PC-3 (cell line): ENCODE measurements at regions not wholly inside any gene's neighbourhood (a gene's known extent, or its start where the extent isn't known, plus 50 kb on each side); places are given as distances from the start of the nearest gene placed in this dataset.

Experiments used
- ATAC-seq: fragments of 200-7000 bp; cut with Tn5 transposase; 2 replicates; pipeline ENCODE4 v1.9.1; 2020; ENCODE audit warnings: mild to moderate bottlenecking, moderate library complexity
- BruUV-seq: library from RNA; stranded (reverse); fragments of 400-500 nt; replicated peaks from 2 replicates; lab custom pipeline; 2021; lab: Mats Ljungman, UMichigan
- CTCF ChIA-PET: fragments of 300-600 bp; sonication (Branson Sonifier 250); formaldehyde crosslinking; loops from one replicate; lab custom pipeline; 2022; ENCODE audit warnings: antibody characterized with exemption; lab: Charles Lee
- POLR2A ChIA-PET: fragments of 300-600 bp; sonication (Branson Sonifier 250); formaldehyde crosslinking; loops from one replicate; lab custom pipeline; 2022; ENCODE audit warnings: antibody characterized with exemption; ENCODE audit not compliant: unreplicated experiment; lab: Charles Lee
- DNase-seq: peaks from one replicate; pipeline ENCODE4 v3.0.0-alpha.2; 2015
- H2AFZ ChIP-seq: fragments of 300-600 bp; sonication (generic); 2 replicates; pipeline ENCODE4 v1.6.0; 2016; ENCODE audit warnings: antibody characterized with exemption, low read length
- H3F3A ChIP-seq: fragments of 300-600 bp; sonication (generic); one replicate; pipeline ENCODE4 v1.6.0; 2017; ENCODE audit warnings: antibody characterized with exemption, low read length, control low read depth, mild to moderate bottlenecking; ENCODE audit not compliant: unreplicated experiment
- H3K27ac ChIP-seq: fragments of 300-600 bp; sonication (generic); 2 replicates; pipeline ENCODE4 v1.5.1; 2016; ENCODE audit warnings: mild to moderate bottlenecking, low read length
- H3K27me3 ChIP-seq: fragments of 300-600 bp; sonication (generic); 2 replicates; pipeline ENCODE4 v1.6.1; 2016; ENCODE audit warnings: low read length, mixed read lengths
- H3K36me3 ChIP-seq: fragments of 300-600 bp; sonication (generic); 2 replicates; pipeline ENCODE4 v1.6.1; 2016; ENCODE audit warnings: low read depth, mixed run types, low read length, mixed read lengths
- H3K4me1 ChIP-seq: fragments of 300-600 bp; sonication (generic); 2 replicates; pipeline ENCODE4 v1.5.1; 2016; ENCODE audit warnings: low read length; ENCODE audit not compliant: insufficient read depth
- H3K4me2 ChIP-seq: fragments of 300-600 bp; sonication (generic); 2 replicates; pipeline ENCODE4 v1.6.0; 2016; ENCODE audit warnings: low read length
- H3K4me3 ChIP-seq: fragments of 300-600 bp; sonication (generic); 2 replicates; pipeline ENCODE4 v1.5.1; 2016; ENCODE audit warnings: mild to moderate bottlenecking, low read length, mixed read lengths
- H3K79me2 ChIP-seq: fragments of 300-600 bp; sonication (generic); 2 replicates; pipeline ENCODE4 v1.6.1; 2017; ENCODE audit warnings: low read length, mixed read lengths
- H3K9ac ChIP-seq: fragments of 300-600 bp; sonication (generic); 2 replicates; pipeline ENCODE4 v1.6.0; 2016; ENCODE audit warnings: mild to moderate bottlenecking, low read length
- H3K9me2 ChIP-seq: fragments of 300-600 bp; sonication (generic); replicated peaks from 2 replicates; pipeline ENCODE4 v1.6.1; 2016; ENCODE audit warnings: mixed run types, low read length, mixed read lengths
- H3K9me3 ChIP-seq: fragments of 300-600 bp; sonication (generic); 2 replicates; pipeline ENCODE4 v1.6.1; 2016; ENCODE audit warnings: low read length, mixed read lengths
- H4K20me1 ChIP-seq: fragments of 300-600 bp; sonication (generic); 2 replicates; pipeline ENCODE4 v1.6.1; 2016; ENCODE audit warnings: low read length, mixed read lengths
- EZH2 ChIP-seq: fragments of 300-600 bp; sonication (generic); IDR thresholded peaks from one replicate; pipeline ENCODE4 v1.6.1; 2017; ENCODE audit warnings: antibody characterized with exemption, mild to moderate bottlenecking, low read length; ENCODE audit not compliant: unreplicated experiment
- EZH2phosphoT487 ChIP-seq: fragments of 300-600 bp; sonication (generic); IDR thresholded peaks from 2 replicates; pipeline ENCODE4 v1.6.1; 2018; ENCODE audit warnings: mild to moderate bottlenecking, antibody characterized with exemption, low read length, borderline replicate concordance
- intact Hi-C: fragments of 100-400 bp; cut with micrococcal nuclease; formaldehyde crosslinking; loops from 2 replicates; pipeline ENCODE4 v1.9.0; 2023
- TF ChIP-seq, protein P1 (sequence below): fragments of 300-600 bp; sonication (generic); conservative IDR thresholded peaks from 2 replicates; pipeline ENCODE4 v1.5.1; 2017; ENCODE audit warnings: antibody characterized with exemption, low read depth, mild to moderate bottlenecking, low read length

DNA sequence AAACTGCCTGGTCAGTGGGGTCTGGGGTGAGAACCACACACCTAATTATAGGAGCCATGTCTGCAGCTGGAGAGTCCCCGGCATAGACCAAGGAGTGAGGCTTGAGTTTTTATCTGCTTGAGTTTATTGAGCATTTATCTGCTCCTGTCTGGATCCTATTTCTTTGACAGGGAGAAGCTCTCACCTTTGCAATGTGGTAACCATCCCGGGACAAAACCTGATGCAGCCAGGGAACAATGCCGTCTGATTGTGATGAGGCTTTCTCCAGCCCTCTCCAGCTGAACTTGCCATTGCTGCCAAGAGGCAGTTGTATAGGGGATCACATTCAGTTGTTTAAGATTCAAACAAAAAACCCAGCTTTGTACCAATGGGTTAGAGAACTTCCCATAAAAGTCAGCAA lies 324.4 kb downstream of the TSN start:
- Histone ChIP-seq H3K36me3 (no peaks in the 10 kb centered on the region), H3K27ac (no peak overlapping the region), H3F3A (no peaks in the 10 kb centered on the region), H2AFZ (no peak overlapping the region), H3K9me3 (no peaks in the 10 kb centered on the region), H3K9ac (no peak overlapping the region), H3K9me2 (no peaks in the 10 kb centered on the region), H3K79me2 (no peaks in the 10 kb centered on the region), H3K4me2 (no peak overlapping the region), H3K4me1 (no peaks in the 10 kb centered on the region), H3K4me3 (no peak overlapping the region), H4K20me1 (no peaks in the 10 kb centered on the region), H3K27me3 (peaks cover 63% of the 10 kb centered on the region)
- CTCF ChIA-PET, result no interaction called here
- TF ChIP-seq, protein P1, sequence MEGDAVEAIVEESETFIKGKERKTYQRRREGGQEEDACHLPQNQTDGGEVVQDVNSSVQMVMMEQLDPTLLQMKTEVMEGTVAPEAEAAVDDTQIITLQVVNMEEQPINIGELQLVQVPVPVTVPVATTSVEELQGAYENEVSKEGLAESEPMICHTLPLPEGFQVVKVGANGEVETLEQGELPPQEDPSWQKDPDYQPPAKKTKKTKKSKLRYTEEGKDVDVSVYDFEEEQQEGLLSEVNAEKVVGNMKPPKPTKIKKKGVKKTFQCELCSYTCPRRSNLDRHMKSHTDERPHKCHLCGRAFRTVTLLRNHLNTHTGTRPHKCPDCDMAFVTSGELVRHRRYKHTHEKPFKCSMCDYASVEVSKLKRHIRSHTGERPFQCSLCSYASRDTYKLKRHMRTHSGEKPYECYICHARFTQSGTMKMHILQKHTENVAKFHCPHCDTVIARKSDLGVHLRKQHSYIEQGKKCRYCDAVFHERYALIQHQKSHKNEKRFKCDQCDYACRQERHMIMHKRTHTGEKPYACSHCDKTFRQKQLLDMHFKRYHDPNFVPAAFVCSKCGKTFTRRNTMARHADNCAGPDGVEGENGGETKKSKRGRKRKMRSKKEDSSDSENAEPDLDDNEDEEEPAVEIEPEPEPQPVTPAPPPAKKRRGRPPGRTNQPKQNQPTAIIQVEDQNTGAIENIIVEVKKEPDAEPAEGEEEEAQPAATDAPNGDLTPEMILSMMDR, result no peak
- TF ChIP-seq EZH2, result no peak
- no peak for TF ChIP-seq EZH2phosphoT487
- POLR2A ChIA-PET, result no interaction called here
- DNase-seq (no peak), ATAC-seq (no peak)
- BruUV-seq, result no TSS peak
- intact Hi-C loops, result no loop called here

GRCh38 chr2:122080316-122080715 lies 324.9 kb downstream of the TSN start:
- ChIA-PET CTCF (no interaction called here), POLR2A (no interaction called here)
- H3K4me2 ChIP-seq, result no peak overlapping the region
- no peak for DNase-seq
- H3K27ac ChIP-seq, result no peak overlapping the region
- no peak overlapping the region for H2AFZ ChIP-seq
- no peaks in the 10 kb centered on the region for H3K79me2 ChIP-seq
- no peak for ATAC-seq
- H3K4me1 ChIP-seq, result no peaks in the 10 kb centered on the region
- H3F3A ChIP-seq, result no peaks in the 10 kb centered on the region
- no peaks in the 10 kb centered on the region for H3K36me3 ChIP-seq
- intact Hi-C loops, result no loop called here
- H3K9me3 ChIP-seq, result no peaks in the 10 kb centered on the region
- no TSS peak for BruUV-seq
- H3K27me3 ChIP-seq, result peaks cover 63% of the 10 kb centered on the region
- no peaks in the 10 kb centered on the region for H3K9me2 ChIP-seq
- no peak overlapping the region for H3K4me3 ChIP-seq
- no peak overlapping the region for H3K9ac ChIP-seq
- TF ChIP-seq EZH2 (no peak), EZH2phosphoT487 (no peak)
- TF ChIP-seq, protein P1, result no peak
- no peaks in the 10 kb centered on the region for H4K20me1 ChIP-seq

- no peaks in the 10 kb centered on the region for H3K9me3 ChIP-seq
- H3K4me3 ChIP-seq, result no peak overlapping the region
- H4K20me1 ChIP-seq, result no peaks in the 10 kb centered on the region
- H3F3A ChIP-seq, result no peaks in the 10 kb centered on the region
- H3K9ac ChIP-seq, result no peak overlapping the region
- POLR2A ChIA-PET, result no interaction called here
- no peak for ATAC-seq
- H3K27me3 ChIP-seq, result peaks cover 63% of the 10 kb centered on the region
- CTCF ChIA-PET, result no interaction called here
- intact Hi-C loops, result no loop called here
- H3K4me2 ChIP-seq, result no peak overlapping the region
- H3K9me2 ChIP-seq, result no peaks in the 10 kb centered on the region
- H3K27ac ChIP-seq, result no peak overlapping the region
- no peak for DNase-seq
- no TSS peak for BruUV-seq
- no peaks in the 10 kb centered on the region for H3K79me2 ChIP-seq
- H3K4me1 ChIP-seq, result no peaks in the 10 kb centered on the region
- no peak overlapping the region for H2AFZ ChIP-seq
- H3K36me3 ChIP-seq, result no peaks in the 10 kb centered on the region
- TF ChIP-seq, protein P1, result no peak
- TF ChIP-seq EZH2phosphoT487 (no peak), EZH2 (no peak)
Measured at GRCh38 chr2:122080871-122081270, 325.4 kb downstream of the TSN start.
